HG03159 (cell line): ENCODE measurements at regions not wholly inside any gene's neighbourhood (a gene's known extent, or its start where the extent isn't known, plus 50 kb on each side); places are given as distances from the start of the nearest gene placed in this dataset.
"Not testable (repeated sequence)": the region's sequence is repeated elsewhere in the genome, so short reads cannot be mapped to it uniquely, and the experiment has no call there.

Experiments
- ATAC-seq: cut with Tn5 transposase; IDR thresholded peaks from one replicate; pipeline ENCODE4 v1.9.1; 2021; ENCODE audit warnings: mild to moderate bottlenecking, moderate library complexity; ENCODE audit not compliant: unreplicated experiment

- ATAC-seq, result no peak
Measured at GRCh38 chr6:140001821-140002341, 627.4 kb upstream of the CITED2 start.

- no peak for ATAC-seq
Measured at GRCh38 chr6:140001005-140001404, 626.6 kb upstream of the CITED2 start.

GRCh38 chr6:139999661-140000060, 625.2 kb upstream of the CITED2 start:
- not testable (repeated sequence) for ATAC-seq

GRCh38 chr6:139998478-139998877, 624.0 kb upstream of the CITED2 start:
- not testable (repeated sequence) for ATAC-seq

- ATAC-seq, result peak; percentile 84
Measured at GRCh38 chr6:139996253-139996834, 621.9 kb upstream of the CITED2 start.

- no peak for ATAC-seq
Measured at GRCh38 chr6:139994998-139995397, 620.5 kb upstream of the CITED2 start.

- ATAC-seq, result no peak
Measured at GRCh38 chr6:139990856-139991465, 616.5 kb upstream of the CITED2 start.

- no peak for ATAC-seq
Measured at GRCh38 chr6:139990026-139990686, 615.7 kb upstream of the CITED2 start.

GRCh38 chr6:139988685-139989084, 614.2 kb upstream of the CITED2 start:
- no peak for ATAC-seq

- ATAC-seq, result no peak
Measured at GRCh38 chr6:139987091-139987490, 612.6 kb upstream of the CITED2 start.

GRCh38 chr6:139985236-139985815, 610.9 kb upstream of the CITED2 start:
- ATAC-seq, result no peak

GRCh38 chr6:139984317-139984716, 609.9 kb upstream of the CITED2 start:
- no peak for ATAC-seq

- no peak for ATAC-seq
Measured at GRCh38 chr6:139983555-139984276, 609.3 kb upstream of the CITED2 start.

- no peak for ATAC-seq
Measured at GRCh38 chr6:139982652-139983295, 608.3 kb upstream of the CITED2 start.

GRCh38 chr6:139982195-139982594, 607.7 kb upstream of the CITED2 start:
- no peak for ATAC-seq

GRCh38 chr6:139981768-139982181, 607.3 kb upstream of the CITED2 start:
- no peak for ATAC-seq

- ATAC-seq, result no peak
Measured at GRCh38 chr6:139981066-139981624, 606.7 kb upstream of the CITED2 start.

- ATAC-seq, result not testable (repeated sequence)
Measured at GRCh38 chr6:139980631-139981030, 606.2 kb upstream of the CITED2 start.

GRCh38 chr6:139979021-139979725, 604.7 kb upstream of the CITED2 start:
- ATAC-seq, result no peak

GRCh38 chr6:139977887-139978332, 603.5 kb upstream of the CITED2 start:
- ATAC-seq, result no peak
